ENCODE measurements at regions not wholly inside any gene's neighbourhood (a gene's known extent, or its start where the extent isn't known, plus 50 kb on each side); places are given as distances from the start of the nearest gene placed in this dataset.

DNA sequence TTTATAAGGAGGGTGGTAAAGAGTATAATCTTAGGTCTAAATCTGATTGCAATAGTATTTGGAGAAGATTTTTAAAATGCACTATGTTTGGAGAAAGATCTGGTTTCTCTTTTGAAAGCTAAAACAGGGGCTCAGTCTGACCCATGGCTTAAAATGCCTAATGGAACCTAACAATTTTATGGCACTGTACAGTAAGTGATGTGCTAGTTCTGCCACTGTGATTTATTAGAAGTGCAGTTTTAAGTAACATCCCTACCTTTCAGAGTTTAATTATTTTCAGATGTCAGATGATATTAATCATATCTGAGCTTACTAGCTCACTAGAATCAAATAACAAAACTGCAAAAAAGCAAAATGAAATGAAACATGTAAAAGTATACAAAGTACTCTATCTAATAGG is 514.7 kb upstream of the KCND2 start:
- Histone ChIP-seq H3K4me3 (ENCODE audit: low read length) (no peak overlapping the region), H3K9ac (ENCODE audit: low read depth, low read length) (no peak overlapping the region), H3K9me3 (replicated peaks; ENCODE audit: low read length) (no peaks in the 10 kb centered on the region), H3K4me2 (ENCODE audit: low read length) (no peak overlapping the region), H3K4me1 (ENCODE audit: control insufficient read depth, insufficient read depth, low read length) (peaks cover 11% of the 10 kb centered on the region), H3K36me3 (ENCODE audit: insufficient read depth, low read length) (no peaks in the 10 kb centered on the region), H3K27me3 (ENCODE audit: control insufficient read depth, insufficient read depth, low read length) (no peaks in the 10 kb centered on the region)

DNA sequence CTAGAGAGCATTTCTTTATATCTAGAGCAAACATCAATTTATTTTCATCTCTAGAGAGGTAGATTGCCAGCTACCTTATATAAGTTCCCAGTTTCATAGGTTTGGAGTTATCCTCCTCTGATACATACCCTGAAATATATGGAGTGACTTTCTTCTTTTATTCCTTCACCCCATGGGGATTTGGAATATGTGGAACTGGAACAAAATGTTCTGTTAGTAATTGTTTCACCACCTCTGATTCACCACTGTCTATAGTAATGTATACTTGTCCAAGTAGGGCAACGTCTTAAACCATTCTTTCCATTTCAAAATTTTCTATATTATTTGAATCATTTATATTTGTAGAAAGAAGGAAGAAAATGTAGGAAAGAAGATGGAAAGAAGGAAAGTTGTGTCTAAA is 511.2 kb upstream of the KCND2 start:
- no peak overlapping the region for H3K4me3 ChIP-seq (ENCODE audit: low read length)
- H3K9ac ChIP-seq (ENCODE audit: low read depth, low read length): no peak overlapping the region
- H3K4me2 ChIP-seq (ENCODE audit: low read length): no peak overlapping the region
- no peaks in the 10 kb centered on the region for H3K9me3 ChIP-seq (replicated peaks; ENCODE audit: low read length)
- H3K4me1 ChIP-seq (ENCODE audit: control insufficient read depth, insufficient read depth, low read length): peaks cover 11% of the 10 kb centered on the region
- no peaks in the 10 kb centered on the region for H3K27me3 ChIP-seq (ENCODE audit: control insufficient read depth, insufficient read depth, low read length)
- H3K36me3 ChIP-seq (ENCODE audit: insufficient read depth, low read length): no peaks in the 10 kb centered on the region

DNA sequence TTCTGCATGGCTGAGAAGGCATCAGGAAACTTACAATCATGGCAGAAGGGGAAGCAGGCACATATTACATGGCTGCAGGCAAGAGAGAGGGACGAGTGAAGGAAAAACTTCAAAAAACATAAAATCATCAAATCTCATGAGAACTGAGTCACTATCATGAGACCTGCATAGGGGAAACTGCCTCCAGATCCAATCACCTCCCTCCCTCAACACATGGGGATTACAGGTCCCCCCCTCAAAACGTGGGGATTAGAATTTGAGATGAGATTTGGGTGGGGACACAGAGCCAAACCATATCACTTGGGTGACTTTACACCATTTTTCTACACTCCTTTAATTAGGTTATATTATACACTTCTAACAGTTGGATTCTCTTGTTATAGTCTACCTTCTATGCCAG is 490.7 kb upstream of the KCND2 start:
- no peaks in the 10 kb centered on the region for H3K4me1 ChIP-seq (ENCODE audit: control insufficient read depth, insufficient read depth, low read length)
- H3K4me3 ChIP-seq (ENCODE audit: low read length): no peak overlapping the region
- no peaks in the 10 kb centered on the region for H3K27me3 ChIP-seq (ENCODE audit: control insufficient read depth, insufficient read depth, low read length)
- H3K36me3 ChIP-seq (ENCODE audit: insufficient read depth, low read length): no peaks in the 10 kb centered on the region
- no peak overlapping the region for H3K9ac ChIP-seq (ENCODE audit: low read depth, low read length)
- no peak overlapping the region for H3K4me2 ChIP-seq (ENCODE audit: low read length)
- no peaks in the 10 kb centered on the region for H3K9me3 ChIP-seq (replicated peaks; ENCODE audit: low read length)

DNA sequence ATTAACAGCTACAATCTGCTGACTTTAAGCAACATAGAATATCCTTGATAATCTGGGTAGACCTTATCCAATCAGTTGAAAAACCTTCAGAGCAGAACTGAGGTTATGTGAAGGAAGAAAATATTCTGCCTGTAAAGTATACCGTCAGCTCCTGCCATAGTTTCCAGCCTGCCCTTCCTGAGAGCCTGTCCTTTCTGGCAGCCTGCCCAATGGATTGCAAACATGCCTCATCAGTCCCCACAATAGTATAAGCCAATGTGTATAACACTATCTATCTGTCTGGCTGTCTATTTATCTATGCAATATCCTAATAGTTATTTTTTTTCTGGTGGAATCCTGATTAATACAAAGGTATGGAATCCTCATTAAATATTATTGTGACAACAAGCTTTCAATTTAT is 489.2 kb upstream of the KCND2 start:
- Histone ChIP-seq H3K4me1 (ENCODE audit: control insufficient read depth, insufficient read depth, low read length) (no peaks in the 10 kb centered on the region), H3K36me3 (ENCODE audit: insufficient read depth, low read length) (no peaks in the 10 kb centered on the region), H3K9me3 (replicated peaks; ENCODE audit: low read length) (no peaks in the 10 kb centered on the region), H3K4me2 (ENCODE audit: low read length) (no peak overlapping the region), H3K9ac (ENCODE audit: low read depth, low read length) (no peak overlapping the region), H3K4me3 (ENCODE audit: low read length) (no peak overlapping the region), H3K27me3 (ENCODE audit: control insufficient read depth, insufficient read depth, low read length) (no peaks in the 10 kb centered on the region)

DNA sequence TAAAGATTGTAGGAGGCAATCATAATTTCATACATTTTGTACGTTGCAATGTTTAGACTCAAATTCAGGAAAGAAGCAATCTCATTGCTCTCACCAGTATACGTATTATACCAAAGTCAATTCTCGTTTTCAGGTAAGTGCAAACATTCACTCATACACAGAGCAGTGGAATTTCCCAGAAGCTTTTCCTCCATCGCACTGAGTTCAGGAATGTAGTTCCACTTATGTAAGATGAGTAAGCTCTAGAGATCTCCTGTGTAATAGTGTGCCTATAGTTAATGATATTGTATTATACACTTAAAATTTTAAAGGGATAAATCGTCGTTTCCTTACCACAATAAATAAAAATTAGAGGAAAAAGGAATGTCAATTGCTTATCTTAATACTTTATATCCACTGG is 470.8 kb upstream of the KCND2 start:
- Histone ChIP-seq H3K4me2 (ENCODE audit: low read length) (no peak overlapping the region), H3K4me1 (ENCODE audit: control insufficient read depth, insufficient read depth, low read length) (no peaks in the 10 kb centered on the region), H3K27me3 (ENCODE audit: control insufficient read depth, insufficient read depth, low read length) (no peaks in the 10 kb centered on the region), H3K36me3 (ENCODE audit: insufficient read depth, low read length) (no peaks in the 10 kb centered on the region), H3K9ac (ENCODE audit: low read depth, low read length) (no peak overlapping the region), H3K4me3 (ENCODE audit: low read length) (no peak overlapping the region), H3K9me3 (replicated peaks; ENCODE audit: low read length) (no peaks in the 10 kb centered on the region)

DNA sequence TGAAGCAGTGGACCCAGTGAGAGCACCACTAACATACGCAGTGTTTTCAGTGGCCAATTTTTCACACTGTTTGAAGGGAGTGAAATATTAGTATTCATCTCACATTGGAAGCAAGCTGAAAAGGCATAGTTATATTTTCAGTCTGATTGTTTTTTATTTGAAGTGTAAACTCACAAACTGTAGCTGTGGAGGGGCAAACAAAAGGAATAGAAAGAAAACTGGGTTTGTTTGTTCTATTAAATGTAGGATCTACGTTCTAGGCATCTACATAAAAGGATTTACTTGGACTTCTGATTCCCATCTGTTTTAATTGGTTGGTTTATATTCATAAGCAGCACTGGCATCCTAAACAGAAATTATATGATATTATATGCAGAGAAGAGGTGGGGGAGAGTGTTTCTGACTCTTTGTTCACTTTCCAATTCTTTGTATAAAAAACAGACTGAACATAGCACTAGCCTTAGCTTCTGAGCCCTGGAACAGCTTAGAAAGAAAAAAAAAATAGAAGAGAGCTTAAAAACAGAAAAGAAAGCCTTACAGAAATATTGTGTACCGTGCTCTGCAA is 447.8 kb upstream of the KCND2 start:
- Histone ChIP-seq H3K4me3 (ENCODE audit: low read length) (no peak overlapping the region), H3K9ac (ENCODE audit: low read depth, low read length) (no peak overlapping the region), H3K36me3 (ENCODE audit: insufficient read depth, low read length) (no peaks in the 10 kb centered on the region), H3K4me1 (ENCODE audit: control insufficient read depth, insufficient read depth, low read length) (no peaks in the 10 kb centered on the region), H3K9me3 (replicated peaks; ENCODE audit: low read length) (no peaks in the 10 kb centered on the region), H3K4me2 (ENCODE audit: low read length) (no peak overlapping the region), H3K27me3 (ENCODE audit: control insufficient read depth, insufficient read depth, low read length) (no peaks in the 10 kb centered on the region)

DNA sequence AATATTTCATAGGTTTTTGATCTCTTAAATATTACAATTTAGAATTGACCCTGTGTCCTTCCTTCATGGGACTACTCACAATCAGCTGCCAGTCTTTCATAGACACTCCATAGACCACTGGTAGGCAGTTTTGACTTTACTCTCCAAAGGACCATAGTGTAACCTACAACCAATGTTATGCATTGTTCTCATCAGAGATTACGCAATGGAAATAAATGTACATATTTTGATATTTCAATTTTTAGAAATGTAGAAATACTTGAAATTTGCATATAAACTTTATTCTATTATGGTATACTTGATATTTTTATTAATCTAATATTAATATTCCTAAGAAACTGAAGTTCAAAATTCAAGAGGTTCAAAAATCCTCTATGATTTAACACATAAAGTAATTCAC is 446.4 kb upstream of the KCND2 start:
- no peak overlapping the region for H3K4me2 ChIP-seq (ENCODE audit: low read length)
- no peak overlapping the region for H3K9ac ChIP-seq (ENCODE audit: low read depth, low read length)
- no peaks in the 10 kb centered on the region for H3K9me3 ChIP-seq (replicated peaks; ENCODE audit: low read length)
- H3K27me3 ChIP-seq (ENCODE audit: control insufficient read depth, insufficient read depth, low read length): no peaks in the 10 kb centered on the region
- H3K4me3 ChIP-seq (ENCODE audit: low read length): no peak overlapping the region
- H3K4me1 ChIP-seq (ENCODE audit: control insufficient read depth, insufficient read depth, low read length): no peaks in the 10 kb centered on the region
- no peaks in the 10 kb centered on the region for H3K36me3 ChIP-seq (ENCODE audit: insufficient read depth, low read length)

DNA sequence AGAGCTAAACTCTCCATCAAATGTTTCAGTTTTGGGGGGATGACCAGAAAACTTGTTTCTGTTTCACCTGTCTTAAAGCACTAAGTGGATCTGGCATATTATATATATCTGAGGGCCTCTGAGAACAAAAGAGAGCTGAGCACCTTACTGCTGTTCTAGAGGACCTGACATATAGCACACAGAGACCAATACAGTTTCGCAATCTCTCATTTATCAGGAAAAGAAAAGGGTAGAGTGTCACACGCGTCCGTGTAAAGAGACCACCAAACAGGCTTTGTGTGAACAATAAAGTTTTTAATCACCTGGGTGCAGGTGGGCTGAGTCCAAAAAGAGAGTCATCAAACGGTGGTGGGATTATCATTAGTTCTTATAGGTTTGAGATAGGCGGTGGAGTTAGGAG is 434.5 kb upstream of the KCND2 start:
- Histone ChIP-seq H3K27me3 (ENCODE audit: control insufficient read depth, insufficient read depth, low read length) (no peaks in the 10 kb centered on the region), H3K36me3 (ENCODE audit: insufficient read depth, low read length) (no peaks in the 10 kb centered on the region)

DNA sequence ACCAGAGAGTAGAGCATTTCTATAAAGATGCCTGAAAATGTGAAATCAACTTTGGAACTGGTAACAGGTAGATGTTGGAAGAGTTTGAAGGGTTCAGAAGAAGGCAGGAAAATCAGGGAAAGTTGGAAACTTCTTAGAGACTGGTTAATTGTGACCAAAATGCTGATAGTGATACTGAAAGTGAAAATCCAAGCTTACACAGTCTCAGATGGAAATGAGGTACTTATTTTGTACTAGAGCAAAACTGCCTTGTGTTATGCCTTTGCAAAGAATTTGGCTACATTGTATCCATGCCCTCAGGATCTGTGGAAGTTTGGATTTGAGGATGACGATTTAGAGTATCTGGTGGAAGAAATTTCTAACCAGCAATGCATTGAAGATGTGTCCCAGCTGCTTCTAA is 430.6 kb upstream of the KCND2 start:
- no peak overlapping the region for H3K9ac ChIP-seq (ENCODE audit: low read depth, low read length)
- H3K27me3 ChIP-seq (ENCODE audit: control insufficient read depth, insufficient read depth, low read length): no peaks in the 10 kb centered on the region
- no peaks in the 10 kb centered on the region for H3K9me3 ChIP-seq (replicated peaks; ENCODE audit: low read length)
- H3K36me3 ChIP-seq (ENCODE audit: insufficient read depth, low read length): no peaks in the 10 kb centered on the region
- no peak overlapping the region for H3K4me3 ChIP-seq (ENCODE audit: low read length)
- no peak overlapping the region for H3K4me2 ChIP-seq (ENCODE audit: low read length)
- H3K4me1 ChIP-seq (ENCODE audit: control insufficient read depth, insufficient read depth, low read length): no peaks in the 10 kb centered on the region

More for the DNA sequence above, 434.5 kb upstream of the KCND2 start:
- Histone ChIP-seq H3K4me3 (ENCODE audit: low read length) (no peak overlapping the region), H3K4me2 (ENCODE audit: low read length) (no peak overlapping the region), H3K9ac (ENCODE audit: low read depth, low read length) (no peak overlapping the region), H3K9me3 (replicated peaks; ENCODE audit: low read length) (no peaks in the 10 kb centered on the region), H3K4me1 (ENCODE audit: control insufficient read depth, insufficient read depth, low read length) (no peaks in the 10 kb centered on the region)

DNA sequence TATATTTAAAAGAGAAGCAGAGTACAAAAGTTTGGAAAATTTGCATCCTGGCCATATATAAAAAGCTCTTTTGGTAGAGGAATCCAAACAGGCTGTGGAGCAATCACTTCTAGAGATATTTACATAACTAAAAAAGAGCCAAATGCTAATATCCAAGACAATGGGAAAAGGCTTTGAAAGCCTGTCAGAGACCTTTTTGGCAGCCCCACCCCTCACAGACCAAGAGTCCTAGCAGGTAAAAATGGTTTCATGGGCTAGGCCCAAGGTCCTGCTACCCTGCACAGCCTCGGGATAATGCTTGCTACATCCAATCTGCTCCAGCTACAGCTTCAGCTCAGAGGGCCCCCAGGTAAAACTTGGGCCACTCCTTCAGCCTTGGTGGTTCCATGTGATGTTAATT is 430.2 kb upstream of the KCND2 start:
- no peak overlapping the region for H3K9ac ChIP-seq (ENCODE audit: low read depth, low read length)
- no peak overlapping the region for H3K4me2 ChIP-seq (ENCODE audit: low read length)

DNA sequence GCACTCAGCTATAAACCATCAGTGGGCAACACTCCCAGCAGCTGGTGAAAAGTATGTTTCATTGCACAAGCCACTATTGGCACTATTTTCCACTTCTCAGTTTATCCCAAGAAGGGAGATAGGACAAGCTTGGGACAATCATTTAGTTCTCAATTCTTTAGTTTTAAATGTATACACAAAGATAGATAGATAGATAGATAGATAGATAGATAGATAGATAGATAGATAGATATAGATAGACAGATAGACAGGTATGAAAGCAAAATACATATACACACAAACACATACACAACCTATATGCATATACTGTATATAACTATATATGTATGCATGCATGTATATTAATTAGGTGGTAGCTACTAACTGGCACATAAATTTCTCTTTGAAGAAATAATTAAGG is 411.6 kb upstream of the KCND2 start:
- H3K36me3 ChIP-seq (ENCODE audit: insufficient read depth, low read length): no peaks in the 10 kb centered on the region
- no peak overlapping the region for H3K9ac ChIP-seq (ENCODE audit: low read depth, low read length)
- H3K4me2 ChIP-seq (ENCODE audit: low read length): no peak overlapping the region
- H3K27me3 ChIP-seq (ENCODE audit: control insufficient read depth, insufficient read depth, low read length): no peaks in the 10 kb centered on the region
- no peak overlapping the region for H3K4me3 ChIP-seq (ENCODE audit: low read length)
- H3K9me3 ChIP-seq (replicated peaks; ENCODE audit: low read length): no peaks in the 10 kb centered on the region
- H3K4me1 ChIP-seq (ENCODE audit: control insufficient read depth, insufficient read depth, low read length): no peaks in the 10 kb centered on the region

More for the DNA sequence above, 430.2 kb upstream of the KCND2 start:
- no peaks in the 10 kb centered on the region for H3K9me3 ChIP-seq (replicated peaks; ENCODE audit: low read length)
- H3K36me3 ChIP-seq (ENCODE audit: insufficient read depth, low read length): no peaks in the 10 kb centered on the region
- H3K4me1 ChIP-seq (ENCODE audit: control insufficient read depth, insufficient read depth, low read length): no peaks in the 10 kb centered on the region
- H3K4me3 ChIP-seq (ENCODE audit: low read length): no peak overlapping the region
- H3K27me3 ChIP-seq (ENCODE audit: control insufficient read depth, insufficient read depth, low read length): no peaks in the 10 kb centered on the region

DNA sequence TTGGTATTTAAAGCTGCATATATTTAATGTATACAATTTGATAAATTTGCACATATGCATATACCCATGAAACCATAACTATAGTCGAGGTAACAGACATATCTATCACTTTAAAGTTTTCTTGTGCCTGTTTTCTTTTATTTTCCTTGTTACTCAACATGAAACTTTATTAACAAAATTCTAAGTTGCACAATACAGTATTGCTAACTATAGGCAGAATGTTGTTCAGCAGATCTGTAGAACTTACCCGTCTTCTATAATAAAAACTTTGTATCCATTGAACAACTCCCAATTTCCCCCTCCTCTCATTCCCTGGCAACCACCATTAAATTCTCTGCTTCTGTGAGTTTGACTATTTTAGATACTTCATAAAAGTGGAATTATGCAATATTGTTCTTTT is 404.6 kb upstream of the KCND2 start:
- Histone ChIP-seq H3K4me2 (ENCODE audit: low read length) (no peak overlapping the region), H3K9me3 (replicated peaks; ENCODE audit: low read length) (no peaks in the 10 kb centered on the region), H3K4me3 (ENCODE audit: low read length) (no peak overlapping the region), H3K36me3 (ENCODE audit: insufficient read depth, low read length) (no peaks in the 10 kb centered on the region), H3K4me1 (ENCODE audit: control insufficient read depth, insufficient read depth, low read length) (no peaks in the 10 kb centered on the region), H3K9ac (ENCODE audit: low read depth, low read length) (no peak overlapping the region), H3K27me3 (ENCODE audit: control insufficient read depth, insufficient read depth, low read length) (no peaks in the 10 kb centered on the region)
